ENCODE measurements at regions not wholly inside any gene's neighbourhood (a gene's known extent, or its start where the extent isn't known, plus 50 kb on each side); places are given as distances from the start of the nearest gene placed in this dataset.

GRCh38 chr3:144868506-144868905 is 896.9 kb downstream of the DIPK2A start:
- Histone ChIP-seq H3F3A (ENCODE audit: insufficient read depth, low read length, poor library complexity, severe bottlenecking) (peaks cover 3% of the 10 kb centered on the region), H3K27me3 (ENCODE audit: insufficient read depth, low read depth, low read length) (no peaks in the 10 kb centered on the region), H4K20me1 (ENCODE audit: insufficient read depth) (no peaks in the 10 kb centered on the region), H3K27ac (ENCODE audit: low read length) (no peak overlapping the region), H3K9me2 (ENCODE audit: insufficient read depth, low read length) (no peaks in the 10 kb centered on the region), H3K79me2 (replicated peaks; ENCODE audit: insufficient read depth, low read length) (no peaks in the 10 kb centered on the region), H3K9me3 (ENCODE audit: low read length) (no peaks in the 10 kb centered on the region), H3K36me3 (ENCODE audit: insufficient read depth, low read length) (no peaks in the 10 kb centered on the region), H3K4me2 (ENCODE audit: low read length) (no peak overlapping the region), H2AFZ (ENCODE audit: low read depth, low read length) (no peak overlapping the region), H3K9ac (ENCODE audit: low read length) (no peak overlapping the region), H3K4me3 (ENCODE audit: low read length) (no peak overlapping the region)
- TF ChIP-seq EZH2 (IDR thresholded peaks at IDR 0.05; ENCODE audit: borderline replicate concordance, insufficient read depth, low read length, poor library complexity, severe bottlenecking), result no peak
- TF ChIP-seq MXI1 (conservative IDR thresholded peaks at IDR 0.05; ENCODE audit: poor library complexity, severe bottlenecking), result no peak
- TF ChIP-seq EP300 (conservative IDR thresholded peaks at IDR 0.05; ENCODE audit: poor library complexity, severe bottlenecking), result no peak

DNA sequence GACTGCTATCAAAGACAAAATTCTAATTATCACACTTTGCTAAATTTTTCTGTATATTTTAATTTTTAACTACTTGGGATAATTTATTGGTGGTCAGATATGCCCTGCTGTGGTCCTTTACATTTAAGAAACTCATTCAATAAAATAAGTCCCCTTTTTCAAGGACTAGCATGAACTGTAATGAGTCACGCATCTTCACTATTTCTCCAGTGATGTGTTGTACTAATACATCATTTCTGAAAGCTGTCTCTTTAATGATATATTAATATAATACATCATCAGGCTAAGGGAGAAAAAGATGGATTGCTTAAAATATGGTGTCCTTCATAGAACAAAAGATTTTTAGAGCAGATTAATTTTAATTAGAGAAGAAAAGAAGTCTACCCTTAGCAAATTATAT is 901.4 kb downstream of the DIPK2A start:
- H3K9me2 ChIP-seq (ENCODE audit: insufficient read depth, low read length), result no peaks in the 10 kb centered on the region
- no peaks in the 10 kb centered on the region for H3K36me3 ChIP-seq (ENCODE audit: insufficient read depth, low read length)
- no peak overlapping the region for H3K27ac ChIP-seq (ENCODE audit: low read length)

More for the DNA sequence above, 901.4 kb downstream of the DIPK2A start:
- Histone ChIP-seq H3K4me2 (ENCODE audit: low read length) (no peak overlapping the region), H3K79me2 (replicated peaks; ENCODE audit: insufficient read depth, low read length) (no peaks in the 10 kb centered on the region), H4K20me1 (ENCODE audit: insufficient read depth) (no peaks in the 10 kb centered on the region), H3K9ac (ENCODE audit: low read length) (no peak overlapping the region), H3K9me3 (ENCODE audit: low read length) (no peaks in the 10 kb centered on the region), H2AFZ (ENCODE audit: low read depth, low read length) (no peak overlapping the region), H3K4me3 (ENCODE audit: low read length) (no peak overlapping the region), H3F3A (ENCODE audit: insufficient read depth, low read length, poor library complexity, severe bottlenecking) (no peaks in the 10 kb centered on the region), H3K27me3 (ENCODE audit: insufficient read depth, low read depth, low read length) (no peaks in the 10 kb centered on the region)
- TF ChIP-seq EP300 (conservative IDR thresholded peaks at IDR 0.05; ENCODE audit: poor library complexity, severe bottlenecking) (no peak), TAF1 (IDR thresholded peaks at IDR 0.05; ENCODE audit: low read depth) (no peak), REST (IDR thresholded peaks at IDR 0.05; ENCODE audit: borderline replicate concordance) (no peak), MXI1 (conservative IDR thresholded peaks at IDR 0.05; ENCODE audit: poor library complexity, severe bottlenecking) (no peak), EZH2 (IDR thresholded peaks at IDR 0.05; ENCODE audit: borderline replicate concordance, insufficient read depth, low read length, poor library complexity, severe bottlenecking) (no peak), POLR2AphosphoS5 (IDR thresholded peaks at IDR 0.05) (no peak), SMC3 (conservative IDR thresholded peaks at IDR 0.05; ENCODE audit: poor library complexity) (no peak), RAD21 (conservative IDR thresholded peaks at IDR 0.05) (no peak)
- TF ChIP-seq, protein P1, sequence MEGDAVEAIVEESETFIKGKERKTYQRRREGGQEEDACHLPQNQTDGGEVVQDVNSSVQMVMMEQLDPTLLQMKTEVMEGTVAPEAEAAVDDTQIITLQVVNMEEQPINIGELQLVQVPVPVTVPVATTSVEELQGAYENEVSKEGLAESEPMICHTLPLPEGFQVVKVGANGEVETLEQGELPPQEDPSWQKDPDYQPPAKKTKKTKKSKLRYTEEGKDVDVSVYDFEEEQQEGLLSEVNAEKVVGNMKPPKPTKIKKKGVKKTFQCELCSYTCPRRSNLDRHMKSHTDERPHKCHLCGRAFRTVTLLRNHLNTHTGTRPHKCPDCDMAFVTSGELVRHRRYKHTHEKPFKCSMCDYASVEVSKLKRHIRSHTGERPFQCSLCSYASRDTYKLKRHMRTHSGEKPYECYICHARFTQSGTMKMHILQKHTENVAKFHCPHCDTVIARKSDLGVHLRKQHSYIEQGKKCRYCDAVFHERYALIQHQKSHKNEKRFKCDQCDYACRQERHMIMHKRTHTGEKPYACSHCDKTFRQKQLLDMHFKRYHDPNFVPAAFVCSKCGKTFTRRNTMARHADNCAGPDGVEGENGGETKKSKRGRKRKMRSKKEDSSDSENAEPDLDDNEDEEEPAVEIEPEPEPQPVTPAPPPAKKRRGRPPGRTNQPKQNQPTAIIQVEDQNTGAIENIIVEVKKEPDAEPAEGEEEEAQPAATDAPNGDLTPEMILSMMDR (IDR thresholded peaks at IDR 0.05; ENCODE audit: poor library complexity, severe bottlenecking), result no peak
